ENCODE measurements at regions not wholly inside any gene's neighbourhood (a gene's known extent, or its start where the extent isn't known, plus 50 kb on each side); places are given as distances from the start of the nearest gene placed in this dataset.

GRCh38 chr9:97753975-97754374, 56.8 kb upstream of the XPA start:
- no peak for FAIRE-seq
- no peaks in the 10 kb centered on the region for H3K36me3 Mint-ChIP-seq (ENCODE audit: low read depth, unreplicated experiment)
- Histone ChIP-seq H3K27me3 (ENCODE audit: insufficient read depth, low read length) (peaks cover 27% of the 10 kb centered on the region), H3K27ac (ENCODE audit: low read depth, low read length) (no peak overlapping the region), H3K4me1 (ENCODE audit: insufficient read depth, low read length) (no peaks in the 10 kb centered on the region), H4K20me1 (ENCODE audit: insufficient read depth, low read length) (no peaks in the 10 kb centered on the region), H3K9me3 (ENCODE audit: insufficient read depth, low read depth, low read length) (no peaks in the 10 kb centered on the region), H2AFZ (ENCODE audit: low read depth, low read length) (no peak overlapping the region), H3K9ac (ENCODE audit: low read length) (no peak overlapping the region), H3K36me3 (ENCODE audit: insufficient read depth, low read length) (no peaks in the 10 kb centered on the region), H3K4me2 (ENCODE audit: low read length) (no peak overlapping the region), H3K79me2 (ENCODE audit: insufficient read depth, low read length) (no peaks in the 10 kb centered on the region), H3K4me3 (ENCODE audit: insufficient read depth, low read depth, low read length) (no peak overlapping the region)
- TF ChIP-seq CTCF (IDR thresholded peaks at IDR 0.05; ENCODE audit: insufficient read depth, low read depth, low read length) (no peak), EZH2 (IDR thresholded peaks at IDR 0.05; ENCODE audit: insufficient read depth, low read length) (no peak)
- no peak overlapping the region for H3K4me3 Mint-ChIP-seq (ENCODE audit: unreplicated experiment)
- H3K4me1 Mint-ChIP-seq (ENCODE audit: low read depth, unreplicated experiment), result no peaks in the 10 kb centered on the region
- peaks cover 9% of the 10 kb centered on the region for H3K9me3 Mint-ChIP-seq (ENCODE audit: unreplicated experiment)
- no peak for DNase-seq (ENCODE audit: low read depth)
- no peak overlapping the region for H3K27ac Mint-ChIP-seq (ENCODE audit: unreplicated experiment)
- H3K27me3 Mint-ChIP-seq (ENCODE audit: low read depth, unreplicated experiment), result peaks cover 53% of the 10 kb centered on the region

- H3K9ac ChIP-seq (ENCODE audit: low read length), result no peak overlapping the region
- FAIRE-seq (no peak), DNase-seq (ENCODE audit: low read depth) (no peak)
- H3K27me3 Mint-ChIP-seq (ENCODE audit: low read depth, unreplicated experiment), result peaks cover 58% of the 10 kb centered on the region
- H3K79me2 ChIP-seq (ENCODE audit: insufficient read depth, low read length), result no peaks in the 10 kb centered on the region
- no peak for TF ChIP-seq EZH2 (IDR thresholded peaks at IDR 0.05; ENCODE audit: insufficient read depth, low read length)
- no peak for TF ChIP-seq CTCF (IDR thresholded peaks at IDR 0.05; ENCODE audit: insufficient read depth, low read depth, low read length)
- H2AFZ ChIP-seq (ENCODE audit: low read depth, low read length), result no peak overlapping the region
- no peaks in the 10 kb centered on the region for H3K9me3 ChIP-seq (ENCODE audit: insufficient read depth, low read depth, low read length)
- H3K9me3 Mint-ChIP-seq (ENCODE audit: unreplicated experiment), result peaks cover 9% of the 10 kb centered on the region
- no peaks in the 10 kb centered on the region for H3K4me1 ChIP-seq (ENCODE audit: insufficient read depth, low read length)
- H3K36me3 ChIP-seq (ENCODE audit: insufficient read depth, low read length), result no peaks in the 10 kb centered on the region
- no peaks in the 10 kb centered on the region for H3K4me1 Mint-ChIP-seq (ENCODE audit: low read depth, unreplicated experiment)
- H3K27ac ChIP-seq (ENCODE audit: low read depth, low read length), result no peak overlapping the region
- H3K27ac Mint-ChIP-seq (ENCODE audit: unreplicated experiment), result no peak overlapping the region
- no peak overlapping the region for H3K4me3 ChIP-seq (ENCODE audit: insufficient read depth, low read depth, low read length)
- no peak overlapping the region for H3K4me2 ChIP-seq (ENCODE audit: low read length)
- no peaks in the 10 kb centered on the region for H4K20me1 ChIP-seq (ENCODE audit: insufficient read depth, low read length)
- no peak overlapping the region for H3K4me3 Mint-ChIP-seq (ENCODE audit: unreplicated experiment)
- H3K27me3 ChIP-seq (ENCODE audit: insufficient read depth, low read length), result peaks cover 31% of the 10 kb centered on the region
- H3K36me3 Mint-ChIP-seq (ENCODE audit: low read depth, unreplicated experiment), result no peaks in the 10 kb centered on the region
Observed at GRCh38 chr9:97755618-97756267, 58.6 kb upstream of the XPA start.

GRCh38 chr9:97756991-97757390, 59.9 kb upstream of the XPA start:
- H3K27ac Mint-ChIP-seq (ENCODE audit: unreplicated experiment), result no peak overlapping the region
- Histone ChIP-seq H3K27me3 (ENCODE audit: insufficient read depth, low read length) (peaks cover 34% of the 10 kb centered on the region), H3K36me3 (ENCODE audit: insufficient read depth, low read length) (no peaks in the 10 kb centered on the region), H4K20me1 (ENCODE audit: insufficient read depth, low read length) (no peaks in the 10 kb centered on the region), H3K9me3 (ENCODE audit: insufficient read depth, low read depth, low read length) (no peaks in the 10 kb centered on the region), H3K4me2 (ENCODE audit: low read length) (no peak overlapping the region), H3K4me3 (ENCODE audit: insufficient read depth, low read depth, low read length) (no peak overlapping the region), H3K4me1 (ENCODE audit: insufficient read depth, low read length) (no peaks in the 10 kb centered on the region), H3K9ac (ENCODE audit: low read length) (no peak overlapping the region), H2AFZ (ENCODE audit: low read depth, low read length) (no peak overlapping the region), H3K79me2 (ENCODE audit: insufficient read depth, low read length) (no peaks in the 10 kb centered on the region), H3K27ac (ENCODE audit: low read depth, low read length) (no peak overlapping the region)
- DNase-seq (ENCODE audit: low read depth), result no peak
- TF ChIP-seq EZH2 (IDR thresholded peaks at IDR 0.05; ENCODE audit: insufficient read depth, low read length) (no peak), CTCF (IDR thresholded peaks at IDR 0.05; ENCODE audit: insufficient read depth, low read depth, low read length) (no peak)
- no peaks in the 10 kb centered on the region for H3K4me1 Mint-ChIP-seq (ENCODE audit: low read depth, unreplicated experiment)
- no peak overlapping the region for H3K4me3 Mint-ChIP-seq (ENCODE audit: unreplicated experiment)
- FAIRE-seq, result no peak
- peaks cover 70% of the 10 kb centered on the region for H3K27me3 Mint-ChIP-seq (ENCODE audit: low read depth, unreplicated experiment)
- peaks cover 6% of the 10 kb centered on the region for H3K9me3 Mint-ChIP-seq (ENCODE audit: unreplicated experiment)
- peaks cover 2% of the 10 kb centered on the region for H3K36me3 Mint-ChIP-seq (ENCODE audit: low read depth, unreplicated experiment)

All from astrocyte (in vitro differentiated cells and primary cell).